Transverse colon (tissue), 4 donors: ENCODE measurements at regions not wholly inside any gene's neighbourhood (a gene's known extent, or its start where the extent isn't known, plus 50 kb on each side); places are given as distances from the start of the nearest gene placed in this dataset.

Experiments
- POLR2A ChIP-seq: fragments of 450-650 bp; IDR thresholded peaks from one replicate; pipeline ENCODE4 v1.6.1; 2016; ENCODE audit warnings: antibody characterized with exemption, mild to moderate bottlenecking, moderate library complexity
- POLR2AphosphoS5 ChIP-seq, 3 donors: sonication (generic); formaldehyde crosslinking; IDR thresholded peaks; one replicate each; pipeline ENCODE4 v1.6.1; 2016; ENCODE audit warnings: antibody characterized with exemption in 3 of 3
- TF ChIP-seq, protein P1 (sequence below), 5 experiments: fragments of 200-600 bp in 3 of 5; fragments of 450-650 bp in 2 of 5; sonication (generic) in 3 of 5; IDR thresholded peaks; 1 replicate in 2 of 5; 2 replicates in 3 of 5; pipeline ENCODE4 v1.5.1; 2016 to 2017; ENCODE audit warnings: antibody characterized with exemption in 5 of 5, inconsistent platforms in 3 of 5, mild to moderate bottlenecking in 2 of 5, moderate library complexity in 1 of 5

DNA sequence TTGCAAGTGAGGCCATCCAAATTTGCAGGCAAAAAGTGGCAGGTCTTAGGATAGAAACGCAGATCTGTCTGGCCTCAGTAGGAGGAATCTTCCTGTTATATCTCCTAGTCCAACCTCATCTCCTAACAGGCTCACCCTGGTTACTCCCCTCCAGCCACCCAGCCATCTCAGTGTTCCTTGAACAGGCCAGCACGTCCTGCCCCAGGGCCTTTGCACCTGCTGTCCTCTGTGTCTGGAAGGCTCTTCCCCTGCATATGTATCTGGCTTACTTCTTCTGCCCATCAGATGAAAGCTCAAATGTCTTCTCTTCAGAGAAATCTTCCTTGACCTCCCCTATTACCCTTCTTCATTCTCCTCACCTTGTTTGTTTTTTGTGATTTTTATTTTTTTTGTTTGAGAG, 107.3 kb upstream of the ALDH1B1 start:
- TF ChIP-seq POLR2A = no peak
- TF ChIP-seq, protein P1, sequence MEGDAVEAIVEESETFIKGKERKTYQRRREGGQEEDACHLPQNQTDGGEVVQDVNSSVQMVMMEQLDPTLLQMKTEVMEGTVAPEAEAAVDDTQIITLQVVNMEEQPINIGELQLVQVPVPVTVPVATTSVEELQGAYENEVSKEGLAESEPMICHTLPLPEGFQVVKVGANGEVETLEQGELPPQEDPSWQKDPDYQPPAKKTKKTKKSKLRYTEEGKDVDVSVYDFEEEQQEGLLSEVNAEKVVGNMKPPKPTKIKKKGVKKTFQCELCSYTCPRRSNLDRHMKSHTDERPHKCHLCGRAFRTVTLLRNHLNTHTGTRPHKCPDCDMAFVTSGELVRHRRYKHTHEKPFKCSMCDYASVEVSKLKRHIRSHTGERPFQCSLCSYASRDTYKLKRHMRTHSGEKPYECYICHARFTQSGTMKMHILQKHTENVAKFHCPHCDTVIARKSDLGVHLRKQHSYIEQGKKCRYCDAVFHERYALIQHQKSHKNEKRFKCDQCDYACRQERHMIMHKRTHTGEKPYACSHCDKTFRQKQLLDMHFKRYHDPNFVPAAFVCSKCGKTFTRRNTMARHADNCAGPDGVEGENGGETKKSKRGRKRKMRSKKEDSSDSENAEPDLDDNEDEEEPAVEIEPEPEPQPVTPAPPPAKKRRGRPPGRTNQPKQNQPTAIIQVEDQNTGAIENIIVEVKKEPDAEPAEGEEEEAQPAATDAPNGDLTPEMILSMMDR (IDR thresholded peaks at IDR 0.05) = no peak
- no peak for TF ChIP-seq POLR2AphosphoS5 (IDR thresholded peaks at IDR 0.05)
